Stimulated activated CD4-positive, alpha-beta T cell treated with anti-CD3 and anti-CD28 coated beads, Interleukin-15, amount 100 ng/mL, for 24 hours (primary cell): ENCODE measurements at regions not wholly inside any gene's neighbourhood (a gene's known extent, or its start where the extent isn't known, plus 50 kb on each side); places are given as distances from the start of the nearest gene placed in this dataset.
"Not testable (repeated sequence)": the region's sequence is repeated elsewhere in the genome, so short reads cannot be mapped to it uniquely, and the experiment has no call there.

Experiments
- DNase-seq: peaks from one replicate; pipeline ENCODE4 v3.0.0-alpha.2; 2020

- DNase-seq: no peak
These were observed 91.4 kb upstream of the GSE1 start for GRCh38 chr16:85521552-85522307.

DNA sequence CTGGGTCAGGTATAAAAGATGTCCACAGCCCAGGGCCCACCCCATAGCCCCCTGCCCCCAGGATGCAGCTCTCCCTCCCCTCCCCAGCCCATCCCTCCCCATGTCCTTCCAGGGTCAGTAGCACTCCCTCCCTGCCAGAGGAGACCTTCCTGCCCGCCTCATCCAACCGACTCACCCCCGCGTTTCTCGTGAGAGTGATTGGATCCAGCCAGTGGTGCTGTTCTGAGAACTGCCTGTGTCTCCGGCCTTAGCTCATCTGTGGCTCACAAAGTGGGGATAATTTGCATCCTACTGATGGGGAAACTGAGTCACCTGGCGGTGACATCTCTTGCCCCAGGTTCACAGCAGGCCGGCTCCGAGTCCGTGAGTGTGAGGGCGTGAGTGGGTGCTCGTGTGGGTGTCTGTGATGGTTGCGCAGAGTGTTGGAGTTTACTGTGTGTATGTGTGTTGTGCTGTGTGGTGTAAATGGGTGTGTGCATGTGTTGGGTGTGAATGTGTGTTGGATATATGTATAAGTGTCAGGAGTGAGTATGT, 90.7 kb upstream of the GSE1 start:
- DNase-seq: no peak

GRCh38 chr16:85522842-85523601, 90.1 kb upstream of the GSE1 start:
- no peak for DNase-seq

GRCh38 chr16:85523602-85524364, 89.3 kb upstream of the GSE1 start:
- DNase-seq: no peak

GRCh38 chr16:85524365-85524629, 88.8 kb upstream of the GSE1 start:
- no peak for DNase-seq

DNA sequence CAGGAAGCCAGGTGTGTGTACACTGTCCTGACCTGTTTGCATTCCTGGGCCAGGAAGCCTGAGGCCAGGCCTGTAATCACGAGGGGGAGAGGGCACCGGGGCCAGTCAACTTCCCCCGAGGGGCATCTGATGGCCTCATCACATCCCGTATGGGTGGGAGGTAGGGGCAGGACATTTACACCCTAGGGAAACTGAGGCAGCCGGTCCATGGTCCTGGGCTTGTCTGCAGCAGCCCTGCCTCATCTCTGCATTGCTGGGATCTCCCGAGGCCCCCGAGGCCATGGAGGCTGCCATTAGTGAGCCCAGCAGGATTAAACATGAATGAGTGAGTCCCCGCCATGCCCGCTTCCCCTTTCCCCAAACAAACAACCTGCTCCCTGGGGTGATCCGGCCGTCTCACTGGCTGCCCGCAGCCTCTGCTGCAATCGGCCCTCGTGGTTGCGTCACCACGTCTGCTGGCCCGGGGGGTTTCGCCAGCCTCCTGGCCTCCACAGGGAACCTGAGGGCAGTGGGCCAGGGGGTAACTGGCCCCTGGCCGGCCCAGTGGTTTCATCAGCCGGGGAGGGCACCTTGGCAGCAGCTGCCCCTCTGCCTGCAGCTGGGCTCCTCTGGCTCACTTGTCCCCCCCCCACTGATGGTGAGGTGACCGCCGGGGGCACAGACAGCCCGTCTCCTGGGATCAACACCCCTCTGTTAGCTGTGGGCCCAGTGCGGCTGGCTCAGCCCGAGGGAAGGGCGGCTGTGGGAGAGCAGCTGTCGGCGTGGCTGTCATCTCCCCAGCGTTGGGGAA, 88.3 kb upstream of the GSE1 start:
- DNase-seq: no peak

GRCh38 chr16:85525420-85526184, 87.5 kb upstream of the GSE1 start:
- DNase-seq: no peak

- no peak for DNase-seq
These were observed 86.7 kb upstream of the GSE1 start for GRCh38 chr16:85526185-85526974.

GRCh38 chr16:85527042-85527766, 85.9 kb upstream of the GSE1 start:
- no peak for DNase-seq

DNA sequence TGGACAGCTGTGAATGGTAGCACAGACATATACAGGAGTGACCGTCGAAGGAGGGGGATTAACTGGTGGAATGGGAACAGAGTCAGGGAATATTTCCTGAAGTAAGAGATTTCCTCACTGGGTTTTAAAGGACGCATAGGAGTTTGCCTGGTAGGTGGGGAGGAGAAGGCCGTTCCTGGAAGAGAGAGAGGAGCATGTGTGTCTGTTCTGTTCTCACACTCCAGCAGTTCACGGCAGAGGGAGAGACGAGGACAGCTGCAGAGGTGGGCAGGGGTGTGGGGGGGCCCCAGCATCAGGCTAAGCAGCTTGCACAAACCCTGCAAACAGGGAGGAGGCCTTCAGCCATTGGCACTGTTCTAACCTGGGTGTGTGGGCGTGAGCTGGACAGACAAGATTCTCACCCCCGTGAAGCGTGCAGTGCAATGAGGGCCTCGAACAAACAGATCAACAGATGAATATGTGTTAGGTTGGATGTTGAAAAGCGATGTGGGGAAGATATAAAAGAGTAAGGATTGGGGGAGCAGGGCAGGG, 85.3 kb upstream of the GSE1 start:
- DNase-seq: no peak

DNA sequence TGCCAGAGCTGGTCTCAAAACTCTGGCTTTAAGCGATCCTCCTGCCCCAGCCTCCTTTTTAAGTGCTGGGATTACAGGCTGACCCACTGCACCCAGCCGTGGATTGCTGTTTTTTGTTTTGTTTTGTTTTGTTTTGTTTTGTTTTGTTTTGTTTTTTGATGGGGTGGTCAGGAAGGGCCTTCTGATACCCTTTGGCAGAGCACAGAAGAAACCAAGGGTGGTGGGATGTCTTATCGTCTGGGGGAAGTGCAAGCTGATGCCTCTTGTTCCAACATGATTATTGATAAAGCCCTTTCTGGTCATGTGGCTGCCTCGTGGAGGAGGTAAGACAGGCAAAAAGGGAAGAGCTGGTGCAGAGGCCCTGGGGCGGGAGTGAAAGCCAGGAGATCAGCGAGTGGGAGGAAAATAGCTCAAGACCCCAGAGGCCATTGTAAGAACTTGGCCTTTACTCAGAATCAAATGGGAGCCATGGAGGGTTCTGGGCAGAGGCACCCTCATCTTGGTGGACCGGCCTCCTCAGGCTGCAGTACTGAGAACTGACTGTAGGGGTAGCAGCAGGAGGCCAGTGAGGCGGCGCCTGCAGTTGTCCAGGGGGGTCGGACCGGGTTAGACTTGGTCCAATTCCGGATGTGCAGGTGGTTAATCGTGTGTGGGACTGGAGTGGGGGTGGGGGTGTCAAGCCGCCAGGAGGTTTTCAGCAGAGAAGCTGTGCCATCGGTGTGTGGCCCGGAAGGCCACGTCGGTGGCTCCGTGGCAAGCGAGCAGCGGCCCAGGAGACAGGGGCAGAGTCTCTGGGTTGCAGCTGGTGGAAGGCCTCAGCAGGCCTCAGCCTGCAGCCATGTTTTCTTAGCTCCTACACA, 84.4 kb upstream of the GSE1 start:
- DNase-seq: peak; percentile 38

GRCh38 chr16:85529489-85530369, 83.4 kb upstream of the GSE1 start:
- no peak for DNase-seq

DNA sequence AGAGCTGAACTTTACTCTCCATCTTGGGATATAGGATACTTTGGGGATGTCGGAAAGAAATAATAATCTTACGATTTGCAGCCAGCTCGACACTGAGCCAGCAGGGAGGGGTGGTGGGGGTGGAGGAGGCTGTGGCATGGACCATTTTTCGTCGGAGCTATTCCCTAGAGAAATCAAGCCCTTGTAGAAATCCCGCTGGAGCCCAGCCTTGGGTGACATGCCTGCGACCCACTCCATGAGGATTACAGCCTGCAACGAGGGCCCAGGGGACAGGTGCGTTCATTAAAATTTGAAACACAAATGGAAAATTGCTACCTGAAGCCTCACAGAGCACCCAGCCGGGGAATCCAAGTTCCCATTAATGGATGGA, 82.8 kb upstream of the GSE1 start:
- DNase-seq: no peak

DNA sequence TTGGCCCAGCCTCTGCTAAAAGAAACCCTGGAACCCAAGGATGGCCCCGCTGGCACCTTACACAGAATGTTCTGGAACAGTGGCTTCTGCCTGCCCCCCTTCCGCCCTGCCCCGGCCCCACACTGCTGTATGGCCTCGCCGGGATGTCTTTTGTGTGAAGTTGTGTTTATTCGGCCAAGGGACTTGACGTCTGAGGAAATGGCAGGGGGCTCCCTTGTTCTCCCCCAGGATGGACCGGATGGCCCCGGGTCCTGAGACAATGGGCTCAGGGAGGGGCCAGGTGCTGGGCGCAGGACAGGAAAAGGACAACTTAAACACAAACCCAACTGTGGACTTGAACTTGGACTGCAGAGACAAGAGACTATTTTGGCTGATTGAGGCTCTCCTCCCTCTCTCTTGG, 81.6 kb upstream of the GSE1 start:
- DNase-seq: no peak

GRCh38 chr16:85532147-85532546, 81.0 kb upstream of the GSE1 start:
- no peak for DNase-seq

DNA sequence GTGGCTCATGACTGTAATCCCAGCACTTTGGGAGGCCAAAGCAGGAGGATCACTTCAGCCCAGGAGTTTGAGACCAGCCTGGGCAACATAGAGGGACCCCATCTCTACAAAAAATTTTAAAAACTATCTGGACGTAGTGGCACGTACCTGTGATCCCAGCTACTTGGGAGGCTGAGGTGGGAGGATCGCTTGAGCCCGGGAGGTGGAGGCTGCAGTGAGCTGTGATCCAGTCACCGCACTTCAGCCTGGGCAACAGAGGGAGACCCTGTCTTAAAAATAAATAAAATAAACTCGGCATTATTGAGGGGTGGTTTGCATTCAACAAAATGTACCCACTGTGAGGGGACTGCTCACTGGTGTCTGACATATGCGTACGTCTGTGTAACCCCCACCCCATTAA, 79.5 kb upstream of the GSE1 start:
- not testable (repeated sequence) for DNase-seq

DNA sequence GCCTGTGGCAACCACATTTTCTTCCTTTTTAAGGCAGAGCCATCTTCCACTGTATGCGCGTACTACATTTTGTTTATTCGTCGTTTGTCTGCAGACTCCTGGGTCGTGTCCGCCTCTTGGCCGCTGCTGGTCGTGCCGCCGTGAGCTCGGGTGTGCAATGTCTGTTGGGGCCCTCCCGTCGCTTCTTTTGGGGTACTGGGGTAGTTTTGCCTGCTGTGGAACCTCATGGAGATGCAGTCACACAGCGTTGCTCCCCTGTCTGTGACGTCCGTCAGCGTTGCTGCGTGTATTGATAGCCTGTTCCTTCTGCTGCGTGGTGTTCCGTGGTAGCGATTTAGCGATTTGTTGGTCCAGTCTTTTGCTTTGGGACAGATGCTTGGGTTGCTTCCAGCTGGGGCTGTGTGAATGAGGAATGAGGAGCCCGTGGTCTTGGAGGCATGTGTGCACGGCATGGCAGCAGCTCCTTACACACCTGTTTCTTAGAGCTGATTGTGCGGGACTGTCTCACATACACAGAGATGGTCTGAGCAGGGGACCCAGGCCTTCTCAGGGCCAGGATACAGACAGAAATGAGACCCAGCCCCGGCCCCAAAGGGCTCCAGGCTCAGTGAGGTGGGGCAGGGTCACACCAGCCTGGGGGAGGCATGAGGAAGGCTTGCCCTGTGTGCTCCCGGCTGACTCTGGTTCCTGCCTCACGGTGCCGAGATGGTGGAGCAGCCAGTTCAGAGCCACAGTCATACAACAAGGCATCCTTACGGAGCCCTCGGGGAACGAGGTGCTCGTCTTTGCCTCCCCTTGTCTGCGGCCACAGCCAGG, 78.4 kb upstream of the GSE1 start:
- DNase-seq: no peak
